ENCODE measurements at regions not wholly inside any gene's neighbourhood (a gene's known extent, or its start where the extent isn't known, plus 50 kb on each side); places are given as distances from the start of the nearest gene placed in this dataset.

DNA sequence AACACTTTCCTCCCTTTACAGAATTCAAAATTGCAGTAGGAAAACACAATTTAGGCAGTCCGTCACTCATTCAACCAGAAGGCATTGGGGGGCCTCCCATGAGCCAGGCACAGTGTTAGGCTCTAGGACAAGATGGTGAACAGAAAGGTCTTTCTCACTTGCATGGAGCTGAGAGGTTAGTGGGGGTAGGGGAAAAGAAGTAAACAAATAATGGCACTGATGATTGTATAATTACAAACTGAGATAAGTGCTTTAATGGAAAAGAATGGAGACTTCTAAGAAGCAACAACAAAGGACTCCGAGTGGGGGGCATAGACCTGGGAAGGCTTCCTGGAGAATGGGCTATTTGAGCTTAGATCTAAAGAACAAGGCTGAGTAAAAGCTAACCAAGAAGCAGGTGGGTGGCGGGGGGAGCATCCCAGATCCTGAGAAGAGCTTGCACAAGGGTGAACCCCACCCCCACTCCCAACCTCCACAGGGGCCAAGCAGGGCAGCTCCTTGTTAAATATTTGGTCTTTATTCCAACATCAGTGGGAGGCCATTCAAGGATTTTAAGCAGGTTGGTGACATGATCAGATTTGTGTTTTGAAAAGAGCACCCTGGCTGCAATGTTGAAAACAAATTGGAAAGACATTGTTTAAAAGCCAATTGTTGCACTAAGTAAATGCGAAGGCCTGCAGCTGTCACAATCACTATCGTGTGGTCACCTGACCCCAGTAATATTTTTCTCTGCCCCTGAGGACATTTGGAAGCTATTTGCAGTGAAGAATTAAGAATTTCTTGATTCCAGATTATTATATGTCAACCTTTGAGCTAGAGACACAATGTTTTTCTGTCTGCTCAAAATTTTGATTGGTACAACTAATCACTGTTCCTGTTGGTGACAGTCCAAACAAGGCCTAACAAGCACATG, 73.9 kb upstream of the EFNA5 start:
- no peak overlapping the region for H3K4me2 ChIP-seq
- no peak overlapping the region for H3K27ac Mint-ChIP-seq

More for the DNA sequence above, 73.9 kb upstream of the EFNA5 start:
- Histone ChIP-seq H3K27me3 (ENCODE audit: insufficient read depth) (no peaks in the 10 kb centered on the region), H3K9me2 (ENCODE audit: insufficient read depth) (peaks cover 21% of the 10 kb centered on the region), H3K4me1 (ENCODE audit: insufficient read depth) (peaks cover 6% of the 10 kb centered on the region; the same call in 1 of the 2 replicates), H3K36me3 (ENCODE audit: insufficient read depth) (no peaks in the 10 kb centered on the region), H3K4me3 (no peak overlapping the region), H3F3A (replicated peaks; ENCODE audit: low read depth) (no peaks in the 10 kb centered on the region), H3K27ac (ENCODE audit: low read depth) (no peak overlapping the region), H4K20me1 (replicated peaks; ENCODE audit: insufficient read depth) (no peaks in the 10 kb centered on the region), H2AFZ (no peak overlapping the region), H3K79me2 (replicated peaks; ENCODE audit: insufficient read depth) (no peaks in the 10 kb centered on the region)
- DNase-seq (ENCODE audit: low spot score) (peak; percentile 10), ATAC-seq (peak; percentile 98)
- Mint-ChIP-seq H3K4me1 (peaks cover 18% of the 10 kb centered on the region), H3K36me3 (ENCODE audit: low read depth) (no peaks in the 10 kb centered on the region), H3K9me3 (no peaks in the 10 kb centered on the region; the same call in 2 of the 3 replicates), H3K4me3 (no peak overlapping the region), H3K27me3 (ENCODE audit: insufficient read depth, low read depth, poor library complexity) (no peaks in the 10 kb centered on the region)
- TF ChIP-seq CREB1 (CRISPR knock-in tag; IDR thresholded peaks at IDR 0.05; ENCODE audit: low read depth) (no peak), ZNF114 (CRISPR knock-in tag; IDR thresholded peaks at IDR 0.05) (peak; percentile 60; the same call in 1 of the 2 replicates)
- TF ChIP-seq, protein P1, sequence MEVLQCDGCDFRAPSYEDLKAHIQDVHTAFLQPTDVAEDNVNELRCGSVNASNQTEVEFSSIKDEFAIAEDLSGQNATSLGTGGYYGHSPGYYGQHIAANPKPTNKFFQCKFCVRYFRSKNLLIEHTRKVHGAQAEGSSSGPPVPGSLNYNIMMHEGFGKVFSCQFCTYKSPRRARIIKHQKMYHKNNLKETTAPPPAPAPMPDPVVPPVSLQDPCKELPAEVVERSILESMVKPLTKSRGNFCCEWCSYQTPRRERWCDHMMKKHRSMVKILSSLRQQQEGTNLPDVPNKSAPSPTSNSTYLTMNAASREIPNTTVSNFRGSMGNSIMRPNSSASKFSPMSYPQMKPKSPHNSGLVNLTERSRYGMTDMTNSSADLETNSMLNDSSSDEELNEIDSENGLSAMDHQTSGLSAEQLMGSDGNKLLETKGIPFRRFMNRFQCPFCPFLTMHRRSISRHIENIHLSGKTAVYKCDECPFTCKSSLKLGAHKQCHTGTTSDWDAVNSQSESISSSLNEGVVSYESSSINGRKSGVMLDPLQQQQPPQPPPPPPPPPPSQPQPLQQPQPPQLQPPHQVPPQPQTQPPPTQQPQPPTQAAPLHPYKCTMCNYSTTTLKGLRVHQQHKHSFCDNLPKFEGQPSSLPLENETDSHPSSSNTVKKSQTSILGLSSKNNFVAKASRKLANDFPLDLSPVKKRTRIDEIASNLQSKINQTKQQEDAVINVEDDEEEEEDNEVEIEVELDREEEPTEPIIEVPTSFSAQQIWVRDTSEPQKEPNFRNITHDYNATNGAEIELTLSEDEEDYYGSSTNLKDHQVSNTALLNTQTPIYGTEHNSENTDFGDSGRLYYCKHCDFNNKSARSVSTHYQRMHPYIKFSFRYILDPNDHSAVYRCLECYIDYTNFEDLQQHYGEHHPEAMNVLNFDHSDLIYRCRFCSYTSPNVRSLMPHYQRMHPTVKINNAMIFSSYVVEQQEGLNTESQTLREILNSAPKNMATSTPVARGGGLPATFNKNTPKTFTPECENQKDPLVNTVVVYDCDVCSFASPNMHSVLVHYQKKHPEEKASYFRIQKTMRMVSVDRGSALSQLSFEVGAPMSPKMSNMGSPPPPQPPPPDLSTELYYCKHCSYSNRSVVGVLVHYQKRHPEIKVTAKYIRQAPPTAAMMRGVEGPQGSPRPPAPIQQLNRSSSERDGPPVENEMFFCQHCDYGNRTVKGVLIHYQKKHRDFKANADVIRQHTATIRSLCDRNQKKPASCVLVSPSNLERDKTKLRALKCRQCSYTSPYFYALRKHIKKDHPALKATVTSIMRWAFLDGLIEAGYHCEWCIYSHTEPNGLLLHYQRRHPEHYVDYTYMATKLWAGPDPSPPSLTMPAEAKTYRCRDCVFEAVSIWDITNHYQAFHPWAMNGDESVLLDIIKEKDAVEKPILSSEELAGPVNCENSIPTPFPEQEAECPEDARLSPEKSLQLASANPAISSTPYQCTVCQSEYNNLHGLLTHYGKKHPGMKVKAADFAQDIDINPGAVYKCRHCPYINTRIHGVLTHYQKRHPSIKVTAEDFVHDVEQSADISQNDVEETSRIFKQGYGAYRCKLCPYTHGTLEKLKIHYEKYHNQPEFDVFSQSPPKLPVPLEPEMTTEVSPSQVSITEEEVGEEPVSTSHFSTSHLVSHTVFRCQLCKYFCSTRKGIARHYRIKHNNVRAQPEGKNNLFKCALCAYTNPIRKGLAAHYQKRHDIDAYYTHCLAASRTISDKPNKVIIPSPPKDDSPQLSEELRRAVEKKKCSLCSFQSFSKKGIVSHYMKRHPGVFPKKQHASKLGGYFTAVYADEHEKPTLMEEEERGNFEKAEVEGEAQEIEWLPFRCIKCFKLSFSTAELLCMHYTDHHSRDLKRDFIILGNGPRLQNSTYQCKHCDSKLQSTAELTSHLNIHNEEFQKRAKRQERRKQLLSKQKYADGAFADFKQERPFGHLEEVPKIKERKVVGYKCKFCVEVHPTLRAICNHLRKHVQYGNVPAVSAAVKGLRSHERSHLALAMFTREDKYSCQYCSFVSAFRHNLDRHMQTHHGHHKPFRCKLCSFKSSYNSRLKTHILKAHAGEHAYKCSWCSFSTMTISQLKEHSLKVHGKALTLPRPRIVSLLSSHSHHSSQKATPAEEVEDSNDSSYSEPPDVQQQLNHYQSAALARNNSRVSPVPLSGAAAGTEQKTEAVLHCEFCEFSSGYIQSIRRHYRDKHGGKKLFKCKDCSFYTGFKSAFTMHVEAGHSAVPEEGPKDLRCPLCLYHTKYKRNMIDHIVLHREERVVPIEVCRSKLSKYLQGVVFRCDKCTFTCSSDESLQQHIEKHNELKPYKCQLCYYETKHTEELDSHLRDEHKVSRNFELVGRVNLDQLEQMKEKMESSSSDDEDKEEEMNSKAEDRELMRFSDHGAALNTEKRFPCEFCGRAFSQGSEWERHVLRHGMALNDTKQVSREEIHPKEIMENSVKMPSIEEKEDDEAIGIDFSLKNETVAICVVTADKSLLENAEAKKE (CRISPR knock-in tag; IDR thresholded peaks at IDR 0.05), result peak; percentile 80
